Testis (tissue), 2 donors: ENCODE measurements at regions not wholly inside any gene's neighbourhood (a gene's known extent, or its start where the extent isn't known, plus 50 kb on each side); places are given as distances from the start of the nearest gene placed in this dataset.

Experiments used
- CTCF ChIP-seq, 3 experiments: fragments of 450-650 bp in 2 of 3; fragments of 200-600 bp in 1 of 3; sonication (generic) in 1 of 3; IDR thresholded peaks; one replicate each; pipeline ENCODE4 v1.5.1; 2016 to 2019; ENCODE audit warnings: antibody characterized with exemption in 3 of 3, mild to moderate bottlenecking in 2 of 3, moderate library complexity in 1 of 3
- POLR2A ChIP-seq: fragments of 450-650 bp; IDR thresholded peaks from one replicate; pipeline ENCODE4 v1.6.1; 2017; ENCODE audit warnings: antibody characterized with exemption, mild to moderate bottlenecking, moderate library complexity

GRCh38 chrX:116238093-116238492 is 67.5 kb downstream of the AGTR2 start:
- TF ChIP-seq CTCF (IDR thresholded peaks at IDR 0.05) (no peak), POLR2A (no peak)
